ENCODE measurements at regions not wholly inside any gene's neighbourhood (a gene's known extent, or its start where the extent isn't known, plus 50 kb on each side); places are given as distances from the start of the nearest gene placed in this dataset.

DNA sequence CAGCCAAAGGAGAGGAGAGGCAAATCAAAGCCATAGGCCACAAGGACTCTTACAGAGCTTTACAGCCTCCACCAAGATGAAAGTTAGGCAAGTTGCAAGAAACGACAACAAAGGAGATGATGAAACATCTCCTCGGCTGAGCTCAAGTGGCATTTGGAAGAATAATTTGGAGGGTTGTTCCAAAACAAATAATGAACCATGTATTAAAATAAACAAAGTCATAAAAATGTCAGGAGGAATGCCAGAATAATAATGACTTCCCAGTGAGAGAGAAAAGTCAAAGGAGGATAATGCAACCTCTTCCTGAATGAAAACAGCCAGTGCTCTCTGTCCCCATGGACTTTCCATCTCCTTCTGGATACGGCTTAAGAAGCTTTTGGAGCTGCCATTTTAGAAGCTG, 371.4 kb upstream of the ID4 start:
- Histone ChIP-seq H3K4me2 (replicated peaks; ENCODE audit: extremely low read depth, low read length, poor library complexity, severe bottlenecking) (no peak overlapping the region), H3K4me3 (replicated peaks in 1 of 3; ENCODE audit: low read depth in 2 of 3, low read length in 3 of 3) (no peak overlapping the region), H2AFZ (ENCODE audit: insufficient read depth, low read depth, low read length, poor library complexity, severe bottlenecking) (no peak overlapping the region), H3K9me3 (replicated peaks in 1 of 2; ENCODE audit: control insufficient read depth in 1 of 2, insufficient read depth in 1 of 2, low read length in 2 of 2) (peaks cover 0 to 5% of the 10 kb centered on the region in 2 donors), H3K36me3 (replicated peaks in 1 of 2; ENCODE audit: control insufficient read depth in 1 of 2, insufficient read depth in 2 of 2, low read length in 2 of 2) (no peaks in the 10 kb centered on the region), H3K4me1 (ENCODE audit: control insufficient read depth in 1 of 2, insufficient read depth in 2 of 2, low read length in 2 of 2) (no peaks in the 10 kb centered on the region), H3K79me2 (ENCODE audit: insufficient read depth, low read length) (no peaks in the 10 kb centered on the region), H3K9ac (ENCODE audit: insufficient read depth, low read length, poor library complexity, severe bottlenecking) (no peak overlapping the region), H3K27ac (ENCODE audit: low read depth in 1 of 2, low read length in 2 of 2) (no peak overlapping the region), H4K20me1 (ENCODE audit: insufficient read depth, low read length) (no peaks in the 10 kb centered on the region), H3K27me3 (ENCODE audit: control insufficient read depth in 2 of 2, insufficient read depth in 2 of 2, low read length in 2 of 2) (no peaks in the 10 kb centered on the region)
- DNase-seq, result no peak
- TF ChIP-seq, protein P1, sequence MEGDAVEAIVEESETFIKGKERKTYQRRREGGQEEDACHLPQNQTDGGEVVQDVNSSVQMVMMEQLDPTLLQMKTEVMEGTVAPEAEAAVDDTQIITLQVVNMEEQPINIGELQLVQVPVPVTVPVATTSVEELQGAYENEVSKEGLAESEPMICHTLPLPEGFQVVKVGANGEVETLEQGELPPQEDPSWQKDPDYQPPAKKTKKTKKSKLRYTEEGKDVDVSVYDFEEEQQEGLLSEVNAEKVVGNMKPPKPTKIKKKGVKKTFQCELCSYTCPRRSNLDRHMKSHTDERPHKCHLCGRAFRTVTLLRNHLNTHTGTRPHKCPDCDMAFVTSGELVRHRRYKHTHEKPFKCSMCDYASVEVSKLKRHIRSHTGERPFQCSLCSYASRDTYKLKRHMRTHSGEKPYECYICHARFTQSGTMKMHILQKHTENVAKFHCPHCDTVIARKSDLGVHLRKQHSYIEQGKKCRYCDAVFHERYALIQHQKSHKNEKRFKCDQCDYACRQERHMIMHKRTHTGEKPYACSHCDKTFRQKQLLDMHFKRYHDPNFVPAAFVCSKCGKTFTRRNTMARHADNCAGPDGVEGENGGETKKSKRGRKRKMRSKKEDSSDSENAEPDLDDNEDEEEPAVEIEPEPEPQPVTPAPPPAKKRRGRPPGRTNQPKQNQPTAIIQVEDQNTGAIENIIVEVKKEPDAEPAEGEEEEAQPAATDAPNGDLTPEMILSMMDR (IDR thresholded peaks at IDR 0.05), result no peak
- intact Hi-C loops (cut with micrococcal nuclease), result no loop called here
- Mint-ChIP-seq H3K36me3 (no peaks in the 10 kb centered on the region), H3K27ac (peak overlapping the region in 1 of 7 donors; percentile 19), H3K9me3 (peaks cover 0 to 10% (median 6%) of the 10 kb centered on the region in 7 donors), H3K4me1 (no peaks in the 10 kb centered on the region), H3K27me3 (ENCODE audit: low read depth in 3 of 3) (peaks cover 0 to 2% (median 0%) of the 10 kb centered on the region in 3 donors), H3K4me3 (no peak overlapping the region)
- WGBS (ENCODE audit: insufficient coverage), result 80% methylated on average over 1 of the region's 3 CpGs

GRCh38 chr6:19470333-19470732, 366.8 kb upstream of the ID4 start:
- Histone ChIP-seq H3K4me3 (replicated peaks in 1 of 3; ENCODE audit: low read depth in 2 of 3, low read length in 3 of 3) (no peak overlapping the region), H3K4me2 (replicated peaks; ENCODE audit: extremely low read depth, low read length, poor library complexity, severe bottlenecking) (no peak overlapping the region), H3K9ac (ENCODE audit: insufficient read depth, low read length, poor library complexity, severe bottlenecking) (no peak overlapping the region), H2AFZ (ENCODE audit: insufficient read depth, low read depth, low read length, poor library complexity, severe bottlenecking) (no peak overlapping the region), H4K20me1 (ENCODE audit: insufficient read depth, low read length) (no peaks in the 10 kb centered on the region), H3K4me1 (ENCODE audit: control insufficient read depth in 1 of 2, insufficient read depth in 2 of 2, low read length in 2 of 2) (no peaks in the 10 kb centered on the region), H3K27ac (ENCODE audit: low read depth in 1 of 2, low read length in 2 of 2) (no peak overlapping the region), H3K9me3 (replicated peaks in 1 of 2; ENCODE audit: control insufficient read depth in 1 of 2, insufficient read depth in 1 of 2, low read length in 2 of 2) (peaks cover 7 to 8% of the 10 kb centered on the region in 2 donors), H3K36me3 (replicated peaks in 1 of 2; ENCODE audit: control insufficient read depth in 1 of 2, insufficient read depth in 2 of 2, low read length in 2 of 2) (no peaks in the 10 kb centered on the region), H3K79me2 (ENCODE audit: insufficient read depth, low read length) (no peaks in the 10 kb centered on the region), H3K27me3 (ENCODE audit: control insufficient read depth in 2 of 2, insufficient read depth in 2 of 2, low read length in 2 of 2) (no peaks in the 10 kb centered on the region)
- Mint-ChIP-seq H3K4me3 (no peak overlapping the region), H3K27me3 (ENCODE audit: low read depth in 3 of 3) (no peaks in the 10 kb centered on the region), H3K9me3 (peaks cover 0 to 10% (median 4%) of the 10 kb centered on the region in 7 donors), H3K36me3 (no peaks in the 10 kb centered on the region), H3K4me1 (no peaks in the 10 kb centered on the region), H3K27ac (no peak overlapping the region)
- whole genome bisulfite sequencing (ENCODE audit: insufficient coverage), result 71% methylated on average over 7 of the region's 7 CpGs
- intact Hi-C loops (cut with micrococcal nuclease), result no loop called here
- TF ChIP-seq, protein P1 (IDR thresholded peaks at IDR 0.05), result no peak
- no peak for DNase-seq

Data from CD14-positive monocyte (primary cell).